NCI-H1417 (cell line): ENCODE measurements at regions not wholly inside any gene's neighbourhood (a gene's known extent, or its start where the extent isn't known, plus 50 kb on each side); places are given as distances from the start of the nearest gene placed in this dataset.

ENCODE experiments used
- DNase-seq, 3 experiments: peaks; one replicate each; lab custom pipeline; 2025; lab: John Stamatoyannopoulos, UW

- DNase-seq = no peak
These were observed 256.4 kb upstream of the MARCKS start for GRCh38 chr6:113600551-113601339.

GRCh38 chr6:113607821-113608545 lies 249.2 kb upstream of the MARCKS start:
- no peak for DNase-seq

- DNase-seq = no peak
These were observed 246.7 kb upstream of the MARCKS start for GRCh38 chr6:113610377-113610988.

GRCh38 chr6:113616701-113617274 lies 240.4 kb upstream of the MARCKS start:
- DNase-seq = no peak

- no peak for DNase-seq
These were observed 238.1 kb upstream of the MARCKS start for GRCh38 chr6:113619077-113619476.

GRCh38 chr6:113620386-113620785 lies 236.8 kb upstream of the MARCKS start:
- DNase-seq = no peak

- no peak for DNase-seq
These were observed 234.9 kb upstream of the MARCKS start for GRCh38 chr6:113622254-113622653.

GRCh38 chr6:113623129-113623528 lies 234.0 kb upstream of the MARCKS start:
- no peak for DNase-seq

- no peak for DNase-seq
These were observed 231.3 kb upstream of the MARCKS start for GRCh38 chr6:113625850-113626249.

- DNase-seq = peak in 1 of 3 experiments; percentile 65
These were observed 230.7 kb upstream of the MARCKS start for GRCh38 chr6:113626475-113626874.

- DNase-seq = no peak
These were observed 229.7 kb upstream of the MARCKS start for GRCh38 chr6:113627480-113627879.

- no peak for DNase-seq
These were observed 227.9 kb upstream of the MARCKS start for GRCh38 chr6:113629256-113629655.

GRCh38 chr6:113629975-113630737 lies 227.0 kb upstream of the MARCKS start:
- no peak for DNase-seq

- no peak for DNase-seq
These were observed 226.2 kb upstream of the MARCKS start for GRCh38 chr6:113630738-113631535.

- no peak for DNase-seq
These were observed 225.5 kb upstream of the MARCKS start for GRCh38 chr6:113631666-113632065.

GRCh38 chr6:113632220-113632864 lies 224.8 kb upstream of the MARCKS start:
- no peak for DNase-seq

GRCh38 chr6:113633638-113634037 lies 223.5 kb upstream of the MARCKS start:
- no peak for DNase-seq

GRCh38 chr6:113634352-113635163 lies 222.6 kb upstream of the MARCKS start:
- no peak for DNase-seq

GRCh38 chr6:113635222-113635986 lies 221.7 kb upstream of the MARCKS start:
- DNase-seq = no peak
